ENCODE measurements at regions not wholly inside any gene's neighbourhood (a gene's known extent, or its start where the extent isn't known, plus 50 kb on each side); places are given as distances from the start of the nearest gene placed in this dataset.

GRCh38 chr7:31211281-31211680 lies 129.2 kb downstream of the NEUROD6 start:
- H3K36me3 Mint-ChIP-seq, result no peaks in the 10 kb centered on the region
- peaks cover 0 to 5% (median 2%) of the 10 kb centered on the region in 3 donors for H3K9me3 Mint-ChIP-seq
- H3K4me3 Mint-ChIP-seq, result no peak overlapping the region
- no peak overlapping the region for H3K27ac Mint-ChIP-seq
- H3K4me1 Mint-ChIP-seq, result no peaks in the 10 kb centered on the region
- peaks cover 1% of the 10 kb centered on the region for H3K27me3 Mint-ChIP-seq

GRCh38 chr7:31204071-31204470 lies 136.5 kb downstream of the NEUROD6 start:
- H3K36me3 Mint-ChIP-seq, result no peaks in the 10 kb centered on the region
- no peak overlapping the region for H3K4me3 Mint-ChIP-seq
- H3K27ac Mint-ChIP-seq, result no peak overlapping the region
- no peaks in the 10 kb centered on the region for H3K4me1 Mint-ChIP-seq
- H3K9me3 Mint-ChIP-seq, result peaks cover 2 to 7% (median 5%) of the 10 kb centered on the region in 3 donors
- H3K27me3 Mint-ChIP-seq, result no peaks in the 10 kb centered on the region

GRCh38 chr7:31203551-31203950 lies 137.0 kb downstream of the NEUROD6 start:
- H3K36me3 Mint-ChIP-seq, result no peaks in the 10 kb centered on the region
- no peak overlapping the region for H3K4me3 Mint-ChIP-seq
- H3K4me1 Mint-ChIP-seq, result no peaks in the 10 kb centered on the region
- no peaks in the 10 kb centered on the region for H3K27me3 Mint-ChIP-seq
- peak overlapping the region in 1 of 3 donors; percentile 6 for H3K27ac Mint-ChIP-seq
- H3K9me3 Mint-ChIP-seq, result peaks cover 2 to 7% (median 5%) of the 10 kb centered on the region in 3 donors

GRCh38 chr7:31202801-31203200 lies 137.7 kb downstream of the NEUROD6 start:
- Mint-ChIP-seq H3K9me3 (peaks cover 2 to 7% (median 5%) of the 10 kb centered on the region in 3 donors), H3K27me3 (no peaks in the 10 kb centered on the region), H3K27ac (no peak overlapping the region), H3K4me3 (no peak overlapping the region), H3K36me3 (no peaks in the 10 kb centered on the region), H3K4me1 (no peaks in the 10 kb centered on the region)

- H3K27ac Mint-ChIP-seq, result no peak overlapping the region
- peaks cover 12% of the 10 kb centered on the region for H3K27me3 Mint-ChIP-seq
- H3K36me3 Mint-ChIP-seq, result no peaks in the 10 kb centered on the region
- H3K4me3 Mint-ChIP-seq, result no peak overlapping the region
- peaks cover 0 to 3% (median 0%) of the 10 kb centered on the region in 3 donors for H3K9me3 Mint-ChIP-seq
- peaks cover 0 to 1% (median 0%) of the 10 kb centered on the region in 3 donors for H3K4me1 Mint-ChIP-seq
Measured at GRCh38 chr7:31192986-31193385, 140.9 kb downstream of the ADCYAP1R1 start.

GRCh38 chr7:31190906-31191305 lies 138.8 kb downstream of the ADCYAP1R1 start:
- Mint-ChIP-seq H3K27ac (no peak overlapping the region), H3K27me3 (peaks cover 12% of the 10 kb centered on the region), H3K4me3 (no peak overlapping the region), H3K36me3 (no peaks in the 10 kb centered on the region), H3K9me3 (peaks cover 0 to under 1% (median 0%) of the 10 kb centered on the region in 3 donors), H3K4me1 (peaks cover 0 to 1% (median 0%) of the 10 kb centered on the region in 3 donors)

- peaks cover 0 to 6% (median 2%) of the 10 kb centered on the region in 3 donors for H3K9me3 Mint-ChIP-seq
- H3K4me1 Mint-ChIP-seq, result peaks cover 0 to 1% (median 0%) of the 10 kb centered on the region in 3 donors
- no peak overlapping the region for H3K4me3 Mint-ChIP-seq
Measured at GRCh38 chr7:31186202-31186601, 134.1 kb downstream of the ADCYAP1R1 start.

GRCh38 chr7:31175672-31176071 lies 123.6 kb downstream of the ADCYAP1R1 start:
- no peak overlapping the region for H3K27ac Mint-ChIP-seq
- H3K27me3 Mint-ChIP-seq, result peaks cover 3% of the 10 kb centered on the region
- no peaks in the 10 kb centered on the region for H3K36me3 Mint-ChIP-seq
- H3K9me3 Mint-ChIP-seq, result peaks cover 0 to 9% (median 0%) of the 10 kb centered on the region in 3 donors
- H3K4me3 Mint-ChIP-seq, result no peak overlapping the region
- H3K4me1 Mint-ChIP-seq, result no peaks in the 10 kb centered on the region

More at GRCh38 chr7:31186202-31186601, 134.1 kb downstream of the ADCYAP1R1 start:
- Mint-ChIP-seq H3K27ac (no peak overlapping the region), H3K27me3 (no peaks in the 10 kb centered on the region), H3K36me3 (no peaks in the 10 kb centered on the region)

GRCh38 chr7:31171984-31172383 lies 119.9 kb downstream of the ADCYAP1R1 start:
- Mint-ChIP-seq H3K27ac (no peak overlapping the region), H3K9me3 (peaks cover 0 to 5% (median 1%) of the 10 kb centered on the region in 3 donors), H3K27me3 (peaks cover 3% of the 10 kb centered on the region), H3K36me3 (peaks cover 1% of the 10 kb centered on the region), H3K4me1 (no peaks in the 10 kb centered on the region), H3K4me3 (no peak overlapping the region)

- Mint-ChIP-seq H3K27ac (no peak overlapping the region), H3K4me3 (no peak overlapping the region), H3K36me3 (peaks cover 1% of the 10 kb centered on the region), H3K27me3 (peaks cover 3% of the 10 kb centered on the region), H3K9me3 (peaks cover 0 to 5% (median 1%) of the 10 kb centered on the region in 3 donors), H3K4me1 (no peaks in the 10 kb centered on the region)
Measured at GRCh38 chr7:31171216-31171785, 119.2 kb downstream of the ADCYAP1R1 start.

Measured in IgD-negative memory B cell (primary cell).